ENCODE measurements at regions not wholly inside any gene's neighbourhood (a gene's known extent, or its start where the extent isn't known, plus 50 kb on each side); places are given as distances from the start of the nearest gene placed in this dataset.

GRCh38 chr15:31456354-31457060, 129.9 kb downstream of the KLF13 start:
- H3K4me1 ChIP-seq = peaks cover 0 to 4% (median 0%) of the 10 kb centered on the region in 4 donors
- H3K9me3 ChIP-seq = no peaks in the 10 kb centered on the region
- intact Hi-C loops (cut with DNase I; ENCODE audit: low total_unique reads) (no loop called here), in situ Hi-C loops (cut with MboI; ENCODE audit: low pct_ligation_motif_present in 1 of 4, low pct_unique_long_range_greater_than_20kb in 1 of 4, low sequenced_read_pairs in 3 of 4) (no loop called here)
- TF ChIP-seq CTCF (IDR thresholded peaks at IDR 0.05) = no peak
- TF ChIP-seq POLR2AphosphoS5 (IDR thresholded peaks at IDR 0.05) = no peak
- no peak for TF ChIP-seq POLR2A (IDR thresholded peaks at IDR 0.05)
- TF ChIP-seq EP300 (IDR thresholded peaks at IDR 0.05; ENCODE audit: low read depth) = no peak
- H3K27ac ChIP-seq = peak overlapping the region in 1 of 4 donors; percentile 58
- WGBS, 2 donors (ENCODE audit: low coverage in 1 of 2) = 76% methylated on average over 8 of the region's 8 CpGs; no CpG with 5 or more reads in 1 of the 2 donors
- DNase-seq = no peak
- H3K27me3 ChIP-seq = no peaks in the 10 kb centered on the region
- no peaks in the 10 kb centered on the region for H3K36me3 ChIP-seq
- H3K4me3 ChIP-seq = no peak overlapping the region

DNA sequence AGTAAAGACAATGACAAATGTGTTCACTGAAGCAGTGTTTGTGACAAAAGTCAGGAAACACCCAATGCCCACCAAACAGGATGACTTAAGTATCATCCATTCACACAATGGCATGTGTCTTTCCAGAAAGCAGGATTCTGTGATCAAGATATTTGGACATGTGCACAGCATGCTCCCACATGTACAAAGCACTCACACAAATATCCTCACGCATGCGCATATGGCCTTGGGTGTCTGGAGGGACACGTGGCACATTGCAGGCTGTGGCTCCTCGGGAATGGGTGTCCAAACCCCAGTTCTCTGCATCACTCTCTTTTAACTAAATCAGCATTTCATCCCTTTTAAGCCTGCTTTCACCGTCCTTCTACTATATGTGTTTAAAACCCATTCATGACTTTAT, 130.5 kb downstream of the KLF13 start:
- peak overlapping the region in 2 of 4 donors; percentile 5 to 58 for H3K27ac ChIP-seq
- no peaks in the 10 kb centered on the region for H3K27me3 ChIP-seq
- 84% methylated on average over 5 of the region's 5 CpGs; no CpG with 5 or more reads in 1 of the 2 donors for WGBS, 2 donors (ENCODE audit: low coverage in 1 of 2)
- H3K9me3 ChIP-seq = no peaks in the 10 kb centered on the region
- TF ChIP-seq POLR2AphosphoS5 (IDR thresholded peaks at IDR 0.05) = no peak
- no peak for DNase-seq
- intact Hi-C loops (cut with DNase I; ENCODE audit: low total_unique reads) (no loop called here), in situ Hi-C loops (cut with MboI; ENCODE audit: low pct_ligation_motif_present in 1 of 4, low pct_unique_long_range_greater_than_20kb in 1 of 4, low sequenced_read_pairs in 3 of 4) (no loop called here)
- H3K4me3 ChIP-seq = no peak overlapping the region
- H3K36me3 ChIP-seq = no peaks in the 10 kb centered on the region
- H3K4me1 ChIP-seq = peaks cover 0 to 4% (median 0%) of the 10 kb centered on the region in 4 donors

- no peak for DNase-seq
- 72% methylated on average over 11 of the region's 11 CpGs; no CpG with 5 or more reads in 1 of the 2 donors for WGBS, 2 donors (ENCODE audit: low coverage in 1 of 2)
Measured at GRCh38 chr15:31457631-31458526, 131.2 kb downstream of the KLF13 start.

More at GRCh38 chr15:31457631-31458526, 131.2 kb downstream of the KLF13 start:
- no peaks in the 10 kb centered on the region for H3K27me3 ChIP-seq
- H3K4me3 ChIP-seq = no peak overlapping the region
- intact Hi-C loops (cut with DNase I; ENCODE audit: low total_unique reads) (no loop called here), in situ Hi-C loops (cut with MboI; ENCODE audit: low pct_ligation_motif_present in 1 of 4, low pct_unique_long_range_greater_than_20kb in 1 of 4, low sequenced_read_pairs in 3 of 4) (no loop called here)
- peaks cover 0 to 10% (median 2%) of the 10 kb centered on the region in 4 donors for H3K4me1 ChIP-seq
- H3K27ac ChIP-seq = peak overlapping the region in 3 of 4 donors; percentile 7 to 58 (median 29)
- H3K36me3 ChIP-seq = no peaks in the 10 kb centered on the region
- H3K9me3 ChIP-seq = no peaks in the 10 kb centered on the region
- TF ChIP-seq POLR2A (IDR thresholded peaks at IDR 0.05) (no peak), CTCF (IDR thresholded peaks at IDR 0.05) (no peak), POLR2AphosphoS5 (IDR thresholded peaks at IDR 0.05) (no peak), EP300 (IDR thresholded peaks at IDR 0.05; ENCODE audit: low read depth) (no peak)

Data from transverse colon (tissue), 4 donors.